ENCODE measurements at regions not wholly inside any gene's neighbourhood (a gene's known extent, or its start where the extent isn't known, plus 50 kb on each side); places are given as distances from the start of the nearest gene placed in this dataset.

DNA sequence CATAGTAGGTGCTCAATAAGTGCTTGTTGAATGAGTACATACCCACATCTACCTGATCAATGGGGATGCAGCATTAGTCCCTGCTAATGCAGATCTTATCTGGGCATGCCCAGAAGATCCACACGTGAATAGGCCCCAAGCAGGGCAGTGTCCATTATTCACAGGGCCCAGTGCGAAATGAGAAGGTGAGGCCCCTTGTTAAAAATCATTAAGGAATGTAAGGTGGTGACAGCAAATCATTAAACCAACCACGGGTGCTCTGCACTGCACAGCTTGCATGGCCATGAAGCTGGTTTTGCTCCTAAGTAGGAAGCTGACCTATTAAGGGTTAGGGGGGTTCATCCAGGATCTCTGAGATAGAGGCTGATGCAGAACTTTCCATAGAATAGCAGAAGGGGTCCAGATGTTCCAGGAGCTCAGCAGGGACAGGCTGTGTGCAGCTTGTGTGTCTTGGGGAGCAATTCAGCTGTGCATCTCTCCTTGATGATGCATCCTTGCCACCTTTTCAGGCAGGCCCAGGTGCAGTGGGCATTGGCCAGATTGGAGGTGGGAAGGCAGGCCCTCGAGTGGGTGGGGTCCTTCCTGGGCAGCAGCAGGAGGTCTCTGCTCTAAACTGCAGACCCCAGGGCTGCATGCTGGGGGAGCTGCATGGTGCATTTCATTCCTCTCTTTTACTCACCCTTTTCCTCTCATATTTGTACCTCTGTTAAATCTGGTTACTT lies 231.3 kb upstream of the PWP1 start:
- Histone ChIP-seq H3K4me3 (ENCODE audit: insufficient read depth, low read length, poor library complexity, severe bottlenecking) (no peak overlapping the region), H3K9me2 (replicated peaks; ENCODE audit: insufficient read depth, low read length) (no peaks in the 10 kb centered on the region), H3K79me2 (ENCODE audit: insufficient read depth, low read length) (no peaks in the 10 kb centered on the region), H3K27ac (ENCODE audit: low read depth, low read length) (no peak overlapping the region), H4K20me1 (ENCODE audit: low read depth, low read length) (no peaks in the 10 kb centered on the region), H3K27me3 (ENCODE audit: low read length) (no peaks in the 10 kb centered on the region), H2AFZ (ENCODE audit: low read depth, low read length, severe bottlenecking) (no peak overlapping the region), H3K9me3 (ENCODE audit: insufficient read depth, low read length) (no peaks in the 10 kb centered on the region), H3K9ac (ENCODE audit: low read length) (no peak overlapping the region), H3K36me3 (ENCODE audit: low read length) (no peaks in the 10 kb centered on the region), H3K4me2 (ENCODE audit: low read depth, low read length, poor library complexity, severe bottlenecking) (no peak overlapping the region), H3F3A (ENCODE audit: insufficient read depth) (no peaks in the 10 kb centered on the region)
- no peak for TF ChIP-seq EZH2phosphoT487 (conservative IDR thresholded peaks at IDR 0.05; ENCODE audit: low read length)

DNA sequence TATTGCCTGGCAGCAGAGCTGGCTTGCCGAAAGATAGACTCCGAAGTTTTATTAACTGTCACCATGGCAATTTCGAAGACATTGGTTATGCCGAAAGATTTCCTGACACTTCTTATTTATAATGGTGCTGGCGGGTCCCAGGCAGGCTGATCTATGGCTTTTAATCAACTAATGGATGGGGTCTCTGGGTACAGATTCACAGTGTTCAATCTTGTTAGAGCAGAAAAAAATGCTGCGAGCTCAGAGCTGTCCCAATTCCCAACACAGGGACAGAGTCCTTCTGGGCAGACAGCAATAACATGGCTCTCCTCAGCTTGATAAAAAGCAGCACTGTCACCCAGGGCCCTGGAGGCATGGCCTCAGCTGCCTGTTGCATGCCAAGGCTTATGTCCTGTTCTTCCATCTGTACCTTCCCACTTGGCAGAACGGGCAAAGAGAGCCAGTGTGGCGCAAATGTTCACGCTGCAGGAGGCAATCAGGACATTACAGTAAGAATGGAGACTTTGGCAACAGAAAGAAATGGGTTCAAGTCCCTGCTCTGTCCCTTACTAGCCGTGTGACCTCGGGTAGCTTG lies 228.2 kb upstream of the PWP1 start:
- no peaks in the 10 kb centered on the region for H3K9me3 ChIP-seq (ENCODE audit: insufficient read depth, low read length)
- no peak overlapping the region for H3K4me2 ChIP-seq (ENCODE audit: low read depth, low read length, poor library complexity, severe bottlenecking)
- no peak overlapping the region for H3K4me3 ChIP-seq (ENCODE audit: insufficient read depth, low read length, poor library complexity, severe bottlenecking)
- no peaks in the 10 kb centered on the region for H3K9me2 ChIP-seq (replicated peaks; ENCODE audit: insufficient read depth, low read length)
- H3K27me3 ChIP-seq (ENCODE audit: low read length), result no peaks in the 10 kb centered on the region
- no peaks in the 10 kb centered on the region for H4K20me1 ChIP-seq (ENCODE audit: low read depth, low read length)
- H3K36me3 ChIP-seq (ENCODE audit: low read length), result no peaks in the 10 kb centered on the region
- no peak overlapping the region for H2AFZ ChIP-seq (ENCODE audit: low read depth, low read length, severe bottlenecking)
- H3K79me2 ChIP-seq (ENCODE audit: insufficient read depth, low read length), result no peaks in the 10 kb centered on the region
- H3K9ac ChIP-seq (ENCODE audit: low read length), result no peak overlapping the region
- no peaks in the 10 kb centered on the region for H3F3A ChIP-seq (ENCODE audit: insufficient read depth)
- H3K27ac ChIP-seq (ENCODE audit: low read depth, low read length), result no peak overlapping the region
- no peak for TF ChIP-seq EZH2phosphoT487 (conservative IDR thresholded peaks at IDR 0.05; ENCODE audit: low read length)
- TF ChIP-seq, protein P1, sequence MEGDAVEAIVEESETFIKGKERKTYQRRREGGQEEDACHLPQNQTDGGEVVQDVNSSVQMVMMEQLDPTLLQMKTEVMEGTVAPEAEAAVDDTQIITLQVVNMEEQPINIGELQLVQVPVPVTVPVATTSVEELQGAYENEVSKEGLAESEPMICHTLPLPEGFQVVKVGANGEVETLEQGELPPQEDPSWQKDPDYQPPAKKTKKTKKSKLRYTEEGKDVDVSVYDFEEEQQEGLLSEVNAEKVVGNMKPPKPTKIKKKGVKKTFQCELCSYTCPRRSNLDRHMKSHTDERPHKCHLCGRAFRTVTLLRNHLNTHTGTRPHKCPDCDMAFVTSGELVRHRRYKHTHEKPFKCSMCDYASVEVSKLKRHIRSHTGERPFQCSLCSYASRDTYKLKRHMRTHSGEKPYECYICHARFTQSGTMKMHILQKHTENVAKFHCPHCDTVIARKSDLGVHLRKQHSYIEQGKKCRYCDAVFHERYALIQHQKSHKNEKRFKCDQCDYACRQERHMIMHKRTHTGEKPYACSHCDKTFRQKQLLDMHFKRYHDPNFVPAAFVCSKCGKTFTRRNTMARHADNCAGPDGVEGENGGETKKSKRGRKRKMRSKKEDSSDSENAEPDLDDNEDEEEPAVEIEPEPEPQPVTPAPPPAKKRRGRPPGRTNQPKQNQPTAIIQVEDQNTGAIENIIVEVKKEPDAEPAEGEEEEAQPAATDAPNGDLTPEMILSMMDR (IDR thresholded peaks at IDR 0.05; ENCODE audit: insufficient read depth, low read length, poor library complexity, severe bottlenecking), result no peak

GRCh38 chr12:107458163-107458562 lies 227.4 kb upstream of the PWP1 start:
- no peaks in the 10 kb centered on the region for H3K79me2 ChIP-seq (ENCODE audit: insufficient read depth, low read length)
- no peak overlapping the region for H3K27ac ChIP-seq (ENCODE audit: low read depth, low read length)
- H3K9me2 ChIP-seq (replicated peaks; ENCODE audit: insufficient read depth, low read length), result no peaks in the 10 kb centered on the region
- no peak overlapping the region for H2AFZ ChIP-seq (ENCODE audit: low read depth, low read length, severe bottlenecking)
- H3F3A ChIP-seq (ENCODE audit: insufficient read depth), result no peaks in the 10 kb centered on the region
- H4K20me1 ChIP-seq (ENCODE audit: low read depth, low read length), result no peaks in the 10 kb centered on the region
- TF ChIP-seq, protein P1 (IDR thresholded peaks at IDR 0.05; ENCODE audit: insufficient read depth, low read length, poor library complexity, severe bottlenecking), result no peak
- TF ChIP-seq EZH2phosphoT487 (conservative IDR thresholded peaks at IDR 0.05; ENCODE audit: low read length), result no peak
- H3K27me3 ChIP-seq (ENCODE audit: low read length), result no peaks in the 10 kb centered on the region
- H3K9ac ChIP-seq (ENCODE audit: low read length), result no peak overlapping the region
- H3K4me2 ChIP-seq (ENCODE audit: low read depth, low read length, poor library complexity, severe bottlenecking), result no peak overlapping the region
- H3K36me3 ChIP-seq (ENCODE audit: low read length), result no peaks in the 10 kb centered on the region
- no peaks in the 10 kb centered on the region for H3K9me3 ChIP-seq (ENCODE audit: insufficient read depth, low read length)
- no peak overlapping the region for H3K4me3 ChIP-seq (ENCODE audit: insufficient read depth, low read length, poor library complexity, severe bottlenecking)

- Histone ChIP-seq H3K36me3 (ENCODE audit: low read length) (no peaks in the 10 kb centered on the region), H3K9me2 (replicated peaks; ENCODE audit: insufficient read depth, low read length) (no peaks in the 10 kb centered on the region), H2AFZ (ENCODE audit: low read depth, low read length, severe bottlenecking) (no peak overlapping the region), H3K4me3 (ENCODE audit: insufficient read depth, low read length, poor library complexity, severe bottlenecking) (no peak overlapping the region), H3K9ac (ENCODE audit: low read length) (no peak overlapping the region), H3K27ac (ENCODE audit: low read depth, low read length) (no peak overlapping the region), H4K20me1 (ENCODE audit: low read depth, low read length) (no peaks in the 10 kb centered on the region), H3K4me2 (ENCODE audit: low read depth, low read length, poor library complexity, severe bottlenecking) (no peak overlapping the region), H3K79me2 (ENCODE audit: insufficient read depth, low read length) (no peaks in the 10 kb centered on the region), H3K9me3 (ENCODE audit: insufficient read depth, low read length) (no peaks in the 10 kb centered on the region), H3F3A (ENCODE audit: insufficient read depth) (no peaks in the 10 kb centered on the region), H3K27me3 (ENCODE audit: low read length) (no peaks in the 10 kb centered on the region)
- TF ChIP-seq EZH2phosphoT487 (conservative IDR thresholded peaks at IDR 0.05; ENCODE audit: low read length), result no peak
- TF ChIP-seq, protein P1 (IDR thresholded peaks at IDR 0.05; ENCODE audit: insufficient read depth, low read length, poor library complexity, severe bottlenecking), result no peak
These were observed 226.6 kb upstream of the PWP1 start for GRCh38 chr12:107458990-107459389.

Measured in SU-DHL-6 (cell line).